NT2/D1 (cell line): ENCODE measurements at regions not wholly inside any gene's neighbourhood (a gene's known extent, or its start where the extent isn't known, plus 50 kb on each side); places are given as distances from the start of the nearest gene placed in this dataset.

Source experiments
- SUZ12 ChIP-seq: IDR thresholded peaks from 2 replicates; pipeline ENCODE4 v1.6.1; 2011; ENCODE audit not compliant: insufficient read length, insufficient read depth; ENCODE audit errors: extremely low read depth
- YY1 ChIP-seq: IDR thresholded peaks from 2 replicates; pipeline ENCODE4 v1.6.1; 2011; ENCODE audit not compliant: insufficient read length, insufficient read depth
- ZNF274 ChIP-seq: IDR thresholded peaks from 2 replicates; pipeline ENCODE4 v1.6.1; 2011; ENCODE audit warnings: mild to moderate bottlenecking, low read depth, low read length

GRCh38 chr2:190766595-190766994 lies 114.0 kb upstream of the GLS start:
- TF ChIP-seq YY1 (no peak), SUZ12 (no peak), ZNF274 (no peak)
